ENCODE measurements at regions not wholly inside any gene's neighbourhood (a gene's known extent, or its start where the extent isn't known, plus 50 kb on each side); places are given as distances from the start of the nearest gene placed in this dataset.

DNA sequence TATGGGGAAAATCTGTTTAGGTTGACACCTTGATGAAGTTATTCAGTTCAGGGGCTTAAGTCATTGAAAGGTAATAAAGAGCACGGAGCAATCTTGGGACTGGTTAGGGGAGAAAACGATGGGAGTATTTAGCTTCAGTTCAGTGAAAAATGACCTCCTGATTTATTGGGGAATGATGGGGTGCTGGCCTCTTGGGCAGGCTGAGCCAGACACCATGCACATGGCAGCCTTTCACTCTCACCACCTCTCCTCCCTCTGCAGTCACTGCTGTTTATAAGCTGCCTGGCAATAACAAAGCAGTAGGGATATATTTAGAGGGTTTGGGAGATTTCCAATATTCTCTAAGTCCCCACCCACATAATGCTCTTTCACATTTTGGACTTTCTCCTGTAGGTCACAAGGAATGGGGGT, 140.5 kb upstream of the HS3ST2 start:
- no peak overlapping the region for H3K4me2 ChIP-seq (ENCODE audit: insufficient read depth, low read length)
- BruUV-seq (replicated peaks) = no TSS peak
- no peak overlapping the region for H3K27ac ChIP-seq (ENCODE audit: insufficient read depth, low read depth, low read length)
- intact Hi-C loops (cut with micrococcal nuclease) = loop anchor here (10.0 kb wide), 1 partner anchor 349 kb away; no protein-coding TSS in a partner anchor
- CTCF ChIA-PET = no interaction called here
- DNase-seq (ENCODE audit: low read depth, low spot score) (no peak), FAIRE-seq (no peak)
- no peak overlapping the region for H2AFZ ChIP-seq (ENCODE audit: low read depth, low read length)
- no peak overlapping the region for H3K9ac ChIP-seq (replicated peaks; ENCODE audit: extremely low read depth, insufficient read depth, low read length)
- no peaks in the 10 kb centered on the region for H3K36me3 ChIP-seq (ENCODE audit: control insufficient read depth in 2 of 2, extremely low read depth in 1 of 2, insufficient read depth in 2 of 2, low read length in 2 of 2)
- H3K9me3 ChIP-seq (replicated peaks; ENCODE audit: control insufficient read depth, insufficient read depth, low read length) = no peaks in the 10 kb centered on the region
- H3K4me3 ChIP-seq (replicated peaks in 1 of 3; ENCODE audit: insufficient read depth in 1 of 3, low read depth in 1 of 3, low read length in 3 of 3) = no peak overlapping the region
- peaks cover 2% of the 10 kb centered on the region for H4K20me1 ChIP-seq (replicated peaks; ENCODE audit: control insufficient read depth, extremely low read depth, insufficient read depth, low read length)
- POLR2A ChIA-PET = no interaction called here
- no peaks in the 10 kb centered on the region for H3K79me2 ChIP-seq (ENCODE audit: control insufficient read depth, insufficient read depth, low read length)
- TF ChIP-seq, protein P1, sequence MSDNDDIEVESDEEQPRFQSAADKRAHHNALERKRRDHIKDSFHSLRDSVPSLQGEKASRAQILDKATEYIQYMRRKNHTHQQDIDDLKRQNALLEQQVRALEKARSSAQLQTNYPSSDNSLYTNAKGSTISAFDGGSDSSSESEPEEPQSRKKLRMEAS (IDR thresholded peaks at IDR 0.05; ENCODE audit: insufficient read depth, insufficient read length) = no peak
- no peak for TF ChIP-seq GATA2 (IDR thresholded peaks at IDR 0.05; ENCODE audit: insufficient read depth, insufficient read length, low read depth, low read length)
- no peak for TF ChIP-seq CTCF (IDR thresholded peaks at IDR 0.05; ENCODE audit: extremely low read depth in 1 of 2, insufficient read depth in 1 of 2, low read depth in 1 of 2, low read length in 2 of 2)
- no peak for TF ChIP-seq POLR2AphosphoS5 (IDR thresholded peaks at IDR 0.05; ENCODE audit: insufficient read depth, low read depth, low read length)
- no peak for TF ChIP-seq POLR2A (IDR thresholded peaks at IDR 0.05; ENCODE audit: low read depth, low read length)
- no peak for TF ChIP-seq FOS (IDR thresholded peaks at IDR 0.05; ENCODE audit: borderline replicate concordance, insufficient read depth, low read length)
- no peak for TF ChIP-seq JUN (IDR thresholded peaks at IDR 0.05; ENCODE audit: borderline replicate concordance, insufficient read depth, insufficient read length, low read depth)
- TF ChIP-seq MYC (IDR thresholded peaks at IDR 0.05; ENCODE audit: low read depth, low read length) = no peak
- no peaks in the 10 kb centered on the region for H3K4me1 ChIP-seq (ENCODE audit: control insufficient read depth, extremely low read depth, insufficient read depth, low read length)
- no peaks in the 10 kb centered on the region for H3K9me1 ChIP-seq (replicated peaks; ENCODE audit: control insufficient read depth, extremely low read depth, insufficient read depth, low read length)
- dilution Hi-C loops (cut with MboI; ENCODE audit: extremely low pct_ligation_motif_present, low sequenced_read_pairs) = no loop called here
- peaks cover 2 to 3% of the 10 kb centered on the region in 2 experiments for H3K27me3 ChIP-seq (ENCODE audit: control insufficient read depth in 2 of 2, insufficient read depth in 2 of 2, low read length in 2 of 2)

Measured in endothelial cell of umbilical vein (primary cell).